NOMO-1 treated with dmso at 0.1 percent for 144 hours (cell line): ENCODE measurements at regions not wholly inside any gene's neighbourhood (a gene's known extent, or its start where the extent isn't known, plus 50 kb on each side); places are given as distances from the start of the nearest gene placed in this dataset.
"Not testable (repeated sequence)": the region's sequence is repeated elsewhere in the genome, so short reads cannot be mapped to it uniquely, and the experiment has no call there.

Experiments used
- DNase-seq: peaks from one replicate; lab custom pipeline; 2025; ENCODE audit not compliant: unreplicated experiment; lab: John Stamatoyannopoulos, UW

DNA sequence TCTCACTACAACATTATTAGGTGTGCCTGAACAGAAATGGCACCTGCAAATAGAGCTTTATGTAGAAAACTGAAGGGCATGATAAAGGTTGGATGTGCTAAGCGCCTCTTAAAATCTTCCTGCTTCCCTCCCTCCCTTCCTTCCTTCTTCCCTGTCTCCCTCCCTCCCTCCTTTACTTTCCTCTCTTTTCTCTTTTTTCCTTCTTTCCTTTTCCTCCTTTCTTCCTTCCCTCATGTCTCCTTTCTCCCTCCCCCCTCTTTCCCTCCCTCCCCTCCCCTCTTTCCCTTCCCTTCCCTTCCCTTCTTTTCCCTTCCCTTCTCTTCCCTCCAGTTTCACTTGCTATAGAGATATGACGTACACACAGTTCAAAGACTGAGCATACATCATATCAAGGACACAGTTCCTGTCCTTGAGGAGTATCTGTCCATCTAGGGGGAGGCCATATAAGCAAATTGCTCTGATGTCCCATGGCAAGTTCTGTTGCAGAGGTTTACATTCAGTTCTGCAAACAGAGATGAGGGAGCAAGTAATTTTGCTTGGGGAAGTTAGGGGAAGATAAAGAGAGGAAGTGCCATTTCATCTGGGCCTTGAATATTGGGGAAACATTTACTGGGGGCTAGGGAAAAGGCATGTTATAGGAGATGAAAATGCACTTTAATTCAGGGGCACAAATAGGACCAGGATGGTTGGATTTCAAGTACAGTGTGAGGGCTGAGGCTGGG is 79.0 kb upstream of the EEF1E1 start:
- DNase-seq: no peak

DNA sequence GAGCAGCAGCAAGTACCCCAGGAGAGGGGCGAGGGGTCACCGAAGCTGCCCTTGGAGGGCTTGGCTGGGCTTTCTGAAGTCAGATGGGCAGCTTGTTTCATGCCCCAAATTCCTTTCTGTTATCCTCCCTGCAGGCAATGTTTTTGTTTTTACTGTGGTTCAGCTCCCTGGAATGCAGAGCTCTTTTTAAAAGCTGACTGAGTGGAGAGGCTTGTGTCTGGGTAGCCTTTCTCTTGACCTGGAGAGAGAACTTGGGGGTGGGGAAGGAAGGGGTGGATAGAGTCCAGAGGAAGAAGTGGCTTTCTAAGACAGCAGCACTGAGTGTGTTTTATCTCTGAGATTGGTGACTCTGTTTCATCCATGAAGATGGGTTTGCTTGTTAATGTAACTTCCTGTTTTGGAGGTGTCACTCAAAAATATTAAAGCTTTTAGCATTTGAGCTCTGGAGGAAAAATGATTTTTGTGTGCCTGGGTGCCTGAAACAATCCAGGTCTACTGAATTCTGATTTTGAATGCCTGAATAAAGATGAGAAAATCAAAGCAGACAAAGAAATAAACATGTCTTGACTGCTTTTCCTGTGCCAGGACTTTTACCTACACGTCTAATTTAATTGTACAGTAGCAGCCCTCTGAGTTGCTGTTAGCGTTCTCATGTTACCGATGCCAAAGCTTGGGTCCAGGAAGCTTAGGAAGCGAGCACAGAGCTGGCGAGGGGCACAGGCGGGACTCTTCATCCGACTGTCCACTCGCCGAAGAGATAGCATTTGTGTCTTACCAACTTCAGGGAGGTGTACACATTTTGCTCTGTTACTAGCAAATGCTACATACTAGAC is 78.2 kb upstream of the EEF1E1 start:
- no peak for DNase-seq

DNA sequence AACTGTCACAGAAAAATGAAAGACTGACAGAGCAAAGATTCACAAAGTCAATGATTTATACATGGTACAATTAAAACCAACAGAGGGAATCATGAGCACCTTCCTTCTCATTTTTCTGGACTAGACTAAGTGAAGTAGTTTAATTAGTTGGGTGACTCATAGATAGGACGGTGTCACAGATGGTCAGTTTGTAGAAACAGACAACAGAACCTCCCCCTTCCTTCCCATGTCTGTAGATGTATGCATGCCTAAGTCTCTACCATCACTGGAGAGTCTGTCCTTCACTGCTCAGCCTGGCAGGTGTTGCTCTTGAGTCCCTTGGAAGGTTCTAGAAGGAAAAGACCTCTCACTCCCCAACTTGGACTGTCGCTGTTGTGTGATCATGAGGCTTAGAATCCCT is 75.4 kb upstream of the EEF1E1 start:
- DNase-seq: no peak

DNA sequence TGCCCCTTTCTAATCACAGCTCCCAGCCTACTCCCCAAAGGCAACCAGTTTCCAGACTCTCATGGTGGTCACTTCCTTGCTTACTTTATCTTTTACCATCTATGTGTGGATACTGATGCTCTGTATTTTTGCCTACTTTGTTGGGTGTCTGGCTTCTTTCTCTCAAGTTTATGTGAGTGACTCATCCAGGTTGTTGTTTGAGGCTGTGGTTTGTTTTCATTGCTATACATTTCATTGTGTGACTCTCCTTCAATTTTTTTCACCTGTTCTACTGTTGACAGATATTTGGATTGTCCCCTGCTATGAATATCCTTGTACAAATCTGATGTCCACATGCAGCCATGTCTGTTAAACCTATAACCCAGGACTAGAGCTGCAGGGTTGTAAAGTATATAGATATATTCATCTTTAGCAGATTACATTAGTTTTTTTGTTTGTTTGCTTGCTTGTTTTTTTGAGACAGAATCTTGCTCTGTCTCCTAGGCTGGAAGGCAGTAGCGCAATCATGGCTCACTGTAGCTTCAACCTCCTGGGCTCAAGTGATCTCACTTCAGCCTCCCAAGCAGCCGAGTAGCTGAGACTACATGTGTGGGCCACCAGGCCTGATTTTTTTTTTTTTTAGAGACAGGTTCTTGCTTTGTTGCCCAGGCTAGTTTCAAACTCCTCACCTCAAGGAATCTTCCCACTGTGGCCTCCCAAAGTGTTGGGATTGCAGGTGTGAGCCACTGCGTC is 72.9 kb upstream of the EEF1E1 start:
- DNase-seq: no peak

DNA sequence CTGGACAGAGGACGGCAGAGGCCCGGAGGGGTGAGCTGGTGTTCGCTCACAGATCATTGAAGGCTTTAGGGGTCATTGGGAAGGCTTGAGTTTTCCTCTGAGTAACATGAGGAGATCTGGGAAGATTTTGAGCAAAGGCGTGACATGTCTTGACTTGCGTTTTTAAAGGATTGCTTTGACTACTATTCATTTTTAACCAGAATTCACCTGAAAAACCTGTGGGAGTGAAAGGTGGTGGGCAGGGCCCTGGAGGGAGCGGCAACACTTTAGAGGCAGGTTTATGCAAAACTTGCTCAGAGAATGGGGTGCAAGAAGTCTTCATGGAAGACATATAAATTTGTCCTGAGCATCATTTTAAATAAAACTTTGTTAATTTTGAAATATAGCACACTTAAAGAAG is 72.2 kb upstream of the EEF1E1 start:
- no peak for DNase-seq

DNA sequence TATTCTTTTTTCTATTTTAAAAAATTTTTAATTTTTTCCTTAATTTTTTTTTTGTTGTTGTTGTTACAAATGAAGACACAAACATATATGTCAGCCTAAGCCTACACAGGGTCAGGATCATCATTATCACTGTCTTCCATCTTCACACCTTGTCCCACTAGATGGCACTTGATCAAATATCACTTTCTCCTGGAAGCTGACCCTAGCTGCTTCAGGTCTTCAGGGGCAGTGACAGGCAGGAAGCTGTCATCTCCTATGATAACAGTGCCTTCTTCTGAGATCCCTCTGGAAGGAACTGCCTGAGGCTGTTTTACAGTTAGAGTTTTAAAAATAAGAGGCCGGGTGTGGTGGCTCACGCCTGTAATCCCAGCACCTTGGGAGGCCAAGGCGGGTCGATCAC is 70.2 kb upstream of the EEF1E1 start:
- no peak for DNase-seq

DNA sequence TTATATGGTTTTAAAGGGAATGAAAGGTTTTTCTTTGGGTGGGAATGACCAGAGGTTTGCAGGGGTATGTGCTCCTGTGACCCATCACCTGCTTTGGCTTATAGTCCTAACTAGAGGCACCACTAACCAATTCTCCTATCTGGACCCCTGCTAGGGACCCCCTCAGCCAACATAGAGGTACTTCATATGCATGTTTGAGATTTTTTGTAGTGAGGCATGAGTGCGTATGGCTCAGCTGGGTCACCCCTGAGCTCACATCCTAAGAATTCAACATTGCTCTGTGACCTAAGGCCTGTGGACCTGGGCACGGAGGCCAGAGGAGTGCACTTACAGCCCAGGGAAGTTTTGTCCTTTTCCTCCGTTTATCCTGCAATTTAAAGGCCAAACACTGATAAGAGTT is 68.4 kb upstream of the EEF1E1 start:
- DNase-seq: no peak

DNA sequence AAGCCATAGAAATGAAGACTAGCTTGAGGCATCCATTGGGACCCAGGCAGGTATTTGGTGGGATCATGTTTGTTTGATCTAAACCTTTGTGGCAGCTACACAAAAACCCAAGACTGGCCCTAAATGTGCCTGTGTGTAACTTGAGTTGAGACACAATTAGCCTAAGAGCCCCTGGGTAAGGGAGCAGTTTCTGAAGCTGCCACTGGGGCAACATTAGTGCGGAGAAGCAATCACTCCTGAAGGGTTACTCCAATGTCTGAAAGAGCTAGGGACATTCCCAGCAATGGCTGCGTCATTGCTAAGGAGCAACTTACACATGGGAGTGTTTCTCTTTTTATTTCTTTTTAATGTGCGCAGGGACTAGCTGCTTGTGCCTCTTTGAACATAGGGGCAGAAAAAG is 67.9 kb upstream of the EEF1E1 start:
- no peak for DNase-seq

DNA sequence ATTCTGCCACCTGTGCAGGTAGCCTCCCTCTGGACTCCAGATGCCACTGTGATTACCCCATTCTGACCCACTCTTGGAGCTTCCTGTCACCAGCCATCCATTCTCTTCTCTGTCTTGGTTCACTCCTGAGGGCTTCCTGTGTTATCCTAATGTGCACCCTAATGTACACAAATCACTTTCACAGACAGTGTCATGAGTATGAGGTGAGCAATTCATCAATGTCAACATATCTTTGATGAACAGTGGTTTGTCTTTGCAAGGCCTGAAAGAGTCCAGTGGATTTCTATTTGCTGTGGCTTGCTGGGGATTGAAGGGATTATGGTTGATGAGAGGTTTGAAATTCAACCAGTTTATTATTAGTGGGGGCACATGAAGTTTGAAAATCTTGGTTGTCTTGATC is 63.8 kb upstream of the EEF1E1 start:
- DNase-seq: no peak

DNA sequence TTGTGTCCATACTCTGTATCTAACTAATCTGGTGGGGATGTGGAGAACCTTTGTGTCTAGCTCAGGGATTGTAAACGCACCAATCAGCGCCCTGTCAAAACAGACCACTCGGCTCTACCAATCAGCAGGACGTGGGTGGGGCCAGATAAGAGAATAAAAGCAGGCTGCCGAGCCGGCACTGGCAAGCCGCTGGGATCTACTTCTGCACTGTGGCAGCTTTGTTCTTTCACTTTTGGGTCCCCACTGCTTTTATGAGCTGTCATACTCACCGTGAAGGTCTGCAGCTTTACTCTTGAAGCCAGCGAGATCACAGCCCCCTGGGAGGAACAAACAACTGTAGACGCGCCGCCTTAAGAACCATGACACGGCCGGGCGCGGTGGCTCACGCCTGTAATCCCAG is 62.7 kb upstream of the EEF1E1 start:
- not testable (repeated sequence) for DNase-seq

DNA sequence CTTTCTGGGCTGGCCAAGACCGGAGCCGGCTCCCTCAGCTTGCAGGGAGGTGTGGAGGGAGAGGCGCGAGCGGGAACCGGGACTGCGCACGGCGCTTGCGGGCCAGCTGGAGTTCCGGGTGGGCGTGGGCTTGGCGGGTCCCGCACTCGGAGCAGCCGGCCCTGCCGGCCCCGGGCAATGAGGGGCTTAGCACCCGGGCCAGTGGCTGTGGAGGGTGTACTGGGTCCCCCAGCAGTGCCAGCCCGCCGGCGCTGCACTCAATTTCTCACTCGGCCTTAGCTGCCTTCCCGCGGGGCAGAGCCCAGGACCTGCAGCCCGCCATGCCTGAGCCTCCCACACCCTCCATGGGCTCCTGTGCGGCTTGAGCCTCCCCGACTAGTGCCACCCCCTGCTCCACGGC is 61.9 kb upstream of the EEF1E1 start:
- not testable (repeated sequence) for DNase-seq

DNA sequence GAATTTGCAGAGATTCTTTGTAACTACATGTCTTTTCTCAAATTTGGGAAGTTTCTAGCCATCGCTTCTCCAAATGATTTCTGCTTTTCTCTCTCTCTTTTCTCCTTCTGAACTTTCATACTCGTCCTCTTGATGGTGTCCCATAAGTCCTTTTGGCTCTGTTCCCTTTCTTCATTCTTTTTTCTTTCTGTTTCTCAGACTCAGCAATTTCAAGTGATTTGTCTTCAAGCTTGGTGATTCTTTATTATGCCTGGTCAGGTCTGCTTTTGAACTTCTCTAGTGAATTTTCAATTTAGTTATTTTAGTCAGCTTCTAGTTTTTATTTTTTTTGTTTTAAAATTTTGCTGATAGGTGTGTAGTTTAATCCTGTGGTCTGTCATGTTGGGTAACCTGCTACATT is 57.6 kb upstream of the EEF1E1 start:
- no peak for DNase-seq

DNA sequence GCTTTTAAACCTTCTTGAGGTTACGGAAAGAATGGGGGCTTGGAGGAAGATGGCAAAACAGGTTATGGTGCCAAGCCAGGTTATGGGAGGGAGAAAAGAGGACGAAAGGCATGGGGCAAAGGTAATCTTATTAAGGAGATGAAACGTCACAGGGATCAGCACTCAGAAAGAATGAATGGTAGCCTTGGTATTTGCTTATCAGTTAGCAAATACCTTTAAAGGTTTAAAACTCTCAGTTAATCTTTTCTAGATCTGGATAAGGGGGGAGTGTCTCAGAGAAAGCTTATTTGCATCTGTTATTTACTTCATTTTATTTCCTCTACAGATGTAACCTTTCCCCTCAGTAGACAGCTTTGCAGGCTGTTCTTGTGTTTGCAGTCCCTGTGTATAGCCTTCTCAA is 55.5 kb upstream of the EEF1E1 start:
- DNase-seq: no peak

DNA sequence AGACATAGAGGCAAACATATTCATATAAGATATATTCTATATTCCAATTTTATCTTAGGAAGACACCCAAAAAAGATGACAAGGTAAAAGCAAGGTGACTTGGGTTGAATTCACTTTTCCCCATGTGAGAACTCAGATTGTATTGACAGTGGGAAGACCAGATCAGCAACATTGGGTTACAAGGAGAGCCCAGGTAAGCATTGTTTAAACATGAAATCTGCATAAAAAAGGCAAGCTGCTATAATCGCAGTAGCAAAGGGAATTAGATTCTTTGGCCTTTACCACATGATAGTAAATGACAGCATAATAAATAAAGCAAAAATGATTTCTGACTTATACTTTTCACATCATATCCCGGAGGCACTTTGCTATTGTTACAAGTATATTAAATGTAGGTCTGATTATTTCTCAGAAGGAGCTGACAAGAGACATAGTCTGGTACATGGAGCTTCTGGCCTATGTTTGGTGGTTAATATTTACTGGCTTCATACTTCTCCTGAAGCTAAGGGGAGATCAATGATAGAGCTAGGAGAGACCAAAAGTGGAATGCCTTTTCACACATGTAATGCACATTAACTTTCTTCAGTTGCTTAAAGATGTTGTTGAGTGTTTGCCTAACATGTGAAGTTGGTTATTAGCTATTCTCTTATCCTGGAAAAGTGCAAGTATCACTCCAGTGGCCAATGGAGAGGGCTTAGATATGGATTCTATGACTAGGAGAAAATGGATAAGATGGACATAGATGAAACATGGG is 53.1 kb upstream of the EEF1E1 start:
- no peak for DNase-seq
